Left cardiac atrium (tissue), 4 donors: ENCODE measurements at regions not wholly inside any gene's neighbourhood (a gene's known extent, or its start where the extent isn't known, plus 50 kb on each side); places are given as distances from the start of the nearest gene placed in this dataset.

Source experiments
- ATAC-seq, 2 donors: fragments of 200-7000 bp; cut with Tn5 transposase; one replicate each; pipeline ENCODE4 v1.9.1; 2020; ENCODE audit warnings: mild to moderate bottlenecking in 2 of 2, moderate library complexity in 2 of 2
- DNase-seq: peaks from one replicate; pipeline ENCODE4 v3.0.0-alpha.2; 2020
- intact Hi-C, 2 donors: fragments of 100-400 bp; cut with DNase I; formaldehyde crosslinking; loops; one replicate each; pipeline versions ENCODE4 v1.14.1 to v1.15.1; 2022 to 2023
- donor health status: DM: no; HTN: yes; CAD: no.
- donor health status: DM: no; HTN: yes; CAD: no; lungs with severe emphysema.
- donor health status: DM: yes; HTN: yes; CAD: no.
- donor health status: Dilated cardiomyopathy.

DNA sequence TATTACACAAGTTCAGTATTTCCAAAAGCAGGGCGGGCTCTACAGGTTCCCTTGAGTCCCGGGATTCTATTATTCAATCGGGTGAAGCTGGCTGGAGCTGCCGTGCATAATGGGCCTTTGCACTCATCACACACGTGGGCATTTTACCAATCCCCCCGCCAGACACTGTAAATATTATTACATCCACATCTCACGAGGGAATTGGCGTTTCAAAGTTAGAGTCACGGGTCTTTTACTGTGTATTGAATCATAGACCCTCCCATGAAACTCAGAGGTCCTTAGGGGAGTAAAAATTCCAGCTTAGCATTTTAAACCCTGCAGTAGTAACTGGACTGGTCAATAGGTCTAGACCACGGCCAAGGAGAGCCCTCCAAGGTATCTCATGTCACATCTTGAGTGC lies 70.3 kb downstream of the MAP1LC3B2 start:
- DNase-seq: no peak
- peak in 1 of 2 donors; percentile 59 for ATAC-seq
- intact Hi-C loops: no loop called here

DNA sequence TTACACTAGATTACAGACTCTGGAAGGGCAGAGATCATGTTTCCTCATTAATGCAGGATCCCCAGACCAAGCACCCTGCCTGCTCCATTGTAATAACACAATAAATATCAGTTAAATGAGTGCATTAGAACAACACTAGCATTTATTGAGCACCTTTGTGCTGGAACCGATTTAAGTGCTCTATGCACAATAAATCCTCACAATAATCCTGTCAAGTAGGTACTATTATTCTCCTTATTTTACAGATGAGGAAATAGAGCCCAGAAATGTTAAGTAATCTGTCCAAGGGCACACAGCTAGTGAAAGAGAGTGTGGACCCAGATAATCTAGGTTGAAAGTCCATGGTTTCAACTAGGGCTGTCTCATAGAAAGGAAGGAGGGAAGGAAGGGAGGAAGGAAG lies 69.8 kb downstream of the MAP1LC3B2 start:
- ATAC-seq (no peak), DNase-seq (no peak)
- intact Hi-C loops: no loop called here

DNA sequence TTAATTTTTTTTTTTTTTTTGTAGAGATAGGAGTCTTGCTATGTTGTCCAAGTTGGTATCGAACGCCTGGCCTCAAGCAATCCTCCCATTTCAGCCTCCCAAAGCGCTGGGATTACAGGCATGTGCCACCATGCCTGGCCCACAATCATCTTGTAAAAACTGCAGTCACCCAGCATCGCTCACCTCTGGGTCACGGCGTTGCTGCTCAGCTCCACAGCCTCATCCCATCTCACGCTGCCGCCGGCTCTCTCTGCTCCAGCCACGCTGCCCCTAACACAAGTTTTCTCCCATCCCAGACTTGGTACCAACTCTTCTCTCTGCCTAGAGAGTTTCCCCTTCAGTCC lies 69.2 kb downstream of the MAP1LC3B2 start:
- DNase-seq (no peak), ATAC-seq (no peak)
- intact Hi-C loops: no loop called here
